Hypothalamus (tissue), 51 donors: ENCODE measurements at regions not wholly inside any gene's neighbourhood (a gene's known extent, or its start where the extent isn't known, plus 50 kb on each side); places are given as distances from the start of the nearest gene placed in this dataset.
A peak's percentile ranks its signal among the peaks of the same experiment; 100 is the strongest.
"Not testable (repeated sequence)": the region's sequence is repeated elsewhere in the genome, so short reads cannot be mapped to it uniquely, and the experiment has no call there.

Source experiments
- DNase-seq, 51 donors: peaks; one replicate each; lab custom pipeline; 2025; lab: John Stamatoyannopoulos, UW

DNA sequence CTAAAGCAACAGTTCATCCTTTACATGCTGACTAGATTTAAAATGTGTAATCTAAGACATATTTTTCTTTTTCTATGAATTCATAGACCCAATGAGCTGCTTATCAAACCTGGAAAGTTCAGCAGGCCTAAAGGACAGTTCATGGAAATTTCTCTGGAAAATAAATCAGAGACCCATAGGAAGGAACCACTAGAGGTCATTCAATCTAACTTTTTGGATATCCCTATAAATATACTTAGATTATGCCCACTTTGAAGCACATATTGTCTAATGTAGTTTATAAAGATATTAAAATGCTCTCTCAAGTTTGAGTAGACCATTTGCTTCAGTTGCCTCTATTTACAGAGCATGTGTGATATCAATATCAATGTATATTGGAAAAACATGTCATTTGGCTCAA, 473.0 kb downstream of the FAT4 start:
- no peak for DNase-seq

DNA sequence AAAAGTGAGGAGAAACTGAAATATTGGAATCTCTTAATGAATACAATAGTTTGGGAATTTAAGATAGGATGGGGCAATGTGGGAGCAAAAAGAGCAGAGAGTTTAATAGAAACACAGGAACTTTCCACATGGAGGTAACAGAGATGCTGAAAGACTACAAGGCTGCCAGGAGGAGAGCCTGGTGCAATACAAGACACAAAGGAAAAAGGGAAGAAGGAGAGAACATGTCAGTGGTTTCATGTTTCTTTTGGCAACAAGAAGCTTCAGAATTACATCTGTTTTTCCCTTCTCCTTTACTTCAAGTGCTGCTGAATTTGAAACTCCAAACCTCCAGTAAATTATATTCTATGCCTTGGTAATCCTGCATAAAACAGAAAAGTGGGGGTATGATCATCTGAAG, 474.3 kb downstream of the FAT4 start:
- DNase-seq = no peak

DNA sequence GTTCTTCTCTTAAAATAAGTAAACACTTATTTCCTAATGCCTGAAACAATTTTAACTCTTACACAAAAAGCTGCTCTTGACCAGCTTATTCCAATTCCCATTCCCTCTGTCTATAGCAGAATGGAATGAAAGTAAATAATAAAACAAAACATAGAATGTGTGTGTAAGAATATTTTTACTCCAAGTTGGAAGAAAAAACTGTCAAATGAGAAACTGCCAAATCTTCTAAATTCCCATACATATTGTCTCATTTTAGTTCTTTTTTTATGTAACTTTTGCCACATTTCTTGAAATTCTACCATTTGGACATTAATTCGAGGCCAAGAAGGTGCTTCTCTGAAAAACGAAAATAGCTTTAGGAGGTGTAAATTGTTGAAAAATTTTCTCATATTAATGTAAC, 477.1 kb downstream of the FAT4 start:
- no peak for DNase-seq

DNA sequence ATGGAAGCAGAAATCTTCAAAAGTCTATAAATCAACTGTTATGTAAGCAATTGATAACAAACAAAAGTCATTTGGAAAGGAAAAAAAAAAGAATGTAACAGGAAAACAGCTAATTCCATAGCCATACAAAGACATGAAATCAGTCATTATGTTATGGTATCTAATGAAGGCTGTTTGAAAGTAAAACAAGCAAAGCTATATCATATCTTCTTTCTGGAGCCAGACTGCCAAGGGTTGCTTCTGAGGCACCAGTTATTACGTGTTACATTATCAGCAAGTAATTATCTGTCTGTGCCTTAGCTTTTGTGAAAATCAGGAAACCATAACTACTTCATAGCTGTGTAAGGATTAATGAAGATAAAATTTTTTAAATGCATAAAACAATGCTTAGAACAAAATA, 480.2 kb downstream of the FAT4 start:
- no peak for DNase-seq

DNA sequence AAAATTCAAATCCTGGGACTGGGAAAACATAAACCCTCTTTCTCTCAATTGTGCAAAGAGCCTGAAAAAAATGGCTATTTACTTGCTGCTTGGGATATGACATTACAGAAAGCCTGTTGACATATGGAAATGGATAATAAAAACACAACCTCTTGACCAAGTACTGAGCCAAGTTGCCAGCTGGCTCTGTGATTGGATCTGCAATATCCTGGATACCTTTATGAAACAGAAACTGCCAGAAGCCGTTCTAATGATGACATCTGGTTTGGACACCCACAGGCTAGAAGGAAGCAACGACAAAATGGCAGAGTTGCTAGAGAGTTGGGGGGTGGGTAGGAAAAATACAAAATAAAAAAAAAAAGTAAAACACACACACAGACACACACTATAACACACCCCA, 481.4 kb downstream of the FAT4 start:
- DNase-seq = no peak

DNA sequence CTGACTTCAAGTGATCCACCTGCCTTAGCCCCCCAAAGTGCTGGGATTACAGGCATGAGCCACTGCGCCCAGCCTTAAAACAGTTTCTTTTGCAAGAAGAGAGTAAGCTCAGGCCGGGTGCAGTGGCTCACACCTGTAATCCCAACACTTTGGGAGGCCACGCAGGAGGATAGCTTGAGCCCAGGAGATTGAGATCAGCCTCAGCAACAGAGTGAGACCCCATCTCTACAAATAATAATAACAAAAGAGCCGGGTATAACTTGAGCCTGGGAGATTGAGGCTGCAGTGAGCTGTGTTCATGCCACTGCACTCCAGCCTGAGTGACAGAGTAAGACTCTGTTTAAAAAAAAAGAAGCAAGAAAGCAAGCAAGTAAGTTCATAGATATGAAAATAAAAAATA, 482.9 kb downstream of the FAT4 start:
- not testable (repeated sequence) for DNase-seq

DNA sequence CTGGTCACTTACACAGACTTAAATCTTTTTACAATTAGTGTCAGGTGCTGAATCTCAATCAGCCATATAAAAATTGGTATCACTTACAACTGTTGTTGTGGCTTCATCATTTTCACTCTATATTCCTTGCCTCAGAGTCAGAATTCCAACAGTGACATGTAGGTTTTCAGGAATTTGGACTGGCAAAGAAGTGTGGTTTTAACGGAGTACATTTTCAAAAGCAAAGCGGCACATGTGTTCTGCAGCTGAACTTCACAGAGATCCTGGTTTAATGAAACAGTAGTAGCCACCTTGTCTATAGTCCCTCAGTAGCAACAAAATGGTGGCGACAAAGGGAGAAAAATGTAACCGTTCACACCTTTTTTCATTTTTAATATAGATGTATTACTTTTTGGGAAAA, 486.6 kb downstream of the FAT4 start:
- DNase-seq = no peak

DNA sequence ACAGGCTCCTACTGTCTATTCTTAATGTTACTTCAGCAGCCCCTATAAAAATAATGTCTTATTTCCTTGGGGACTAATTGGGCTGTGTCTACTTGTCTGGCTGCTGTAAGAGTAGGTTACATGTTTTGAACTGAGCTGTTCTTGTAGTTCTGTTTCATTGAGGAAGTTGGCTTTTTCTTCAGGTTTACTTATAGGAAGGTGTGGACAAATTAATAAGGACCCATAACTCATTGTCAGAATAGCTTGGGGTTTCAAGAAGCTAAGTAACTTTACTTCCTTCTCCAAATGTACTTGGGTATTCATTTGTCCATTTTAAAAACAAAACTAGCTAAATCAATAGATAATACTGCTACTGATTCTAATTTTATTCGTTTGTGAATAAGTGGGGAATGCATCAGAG, 487.2 kb downstream of the FAT4 start:
- DNase-seq = no peak

DNA sequence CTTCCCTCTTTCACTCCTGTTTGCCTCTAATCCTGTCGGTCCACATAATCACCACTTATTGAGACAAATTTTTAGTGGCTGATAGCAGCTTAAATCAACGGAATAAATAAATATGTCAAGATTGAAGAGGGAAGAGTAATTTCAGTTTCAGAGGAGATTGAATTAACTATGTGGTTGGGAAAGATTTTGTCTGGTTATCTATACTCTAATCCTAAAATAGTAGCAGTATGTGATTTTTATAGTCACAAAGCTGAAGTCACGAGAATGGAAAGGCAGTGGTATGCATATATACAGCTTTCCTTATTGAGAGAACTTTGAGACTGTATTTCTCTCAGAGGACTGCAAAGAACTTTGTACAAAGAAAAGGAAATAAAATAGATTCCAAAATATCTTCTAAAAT, 493.3 kb downstream of the FAT4 start:
- no peak for DNase-seq

DNA sequence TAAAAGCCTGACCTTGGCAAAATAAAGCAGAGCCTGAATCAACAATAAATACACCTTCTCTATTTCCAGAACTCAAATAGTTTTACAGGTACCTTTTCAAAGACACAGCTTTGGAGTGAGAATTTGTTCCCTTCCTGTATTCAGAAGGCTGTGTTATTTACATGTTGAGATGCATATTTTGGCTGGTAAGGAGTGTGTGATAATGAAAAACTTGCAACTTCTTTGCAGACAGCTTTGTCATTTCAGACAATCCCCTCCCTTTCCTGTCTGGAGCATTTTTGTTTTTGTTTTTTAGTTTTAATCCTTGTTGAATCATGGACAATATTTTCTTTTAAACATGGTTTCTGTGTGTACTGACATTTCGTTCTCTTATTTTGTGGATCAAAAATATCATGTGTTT, 493.8 kb downstream of the FAT4 start:
- DNase-seq = no peak

DNA sequence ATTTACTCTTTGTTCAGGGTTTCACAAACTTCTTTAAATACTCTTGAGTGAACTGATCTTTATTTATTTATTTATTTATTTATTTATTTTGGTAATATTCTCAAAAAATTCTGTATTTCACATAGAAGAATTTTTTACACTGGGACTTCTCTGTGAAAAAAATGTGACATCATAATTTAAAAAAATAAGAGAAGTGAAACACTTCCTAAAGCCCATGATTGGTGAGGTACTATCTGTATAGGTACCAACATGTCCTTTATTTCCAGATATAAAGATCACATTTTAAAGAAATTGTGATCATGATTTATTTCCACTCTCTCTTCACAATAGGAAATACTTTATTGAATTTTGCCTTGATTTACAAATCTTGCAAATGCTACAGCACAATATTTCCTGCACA, 497.1 kb downstream of the FAT4 start:
- DNase-seq = no peak

DNA sequence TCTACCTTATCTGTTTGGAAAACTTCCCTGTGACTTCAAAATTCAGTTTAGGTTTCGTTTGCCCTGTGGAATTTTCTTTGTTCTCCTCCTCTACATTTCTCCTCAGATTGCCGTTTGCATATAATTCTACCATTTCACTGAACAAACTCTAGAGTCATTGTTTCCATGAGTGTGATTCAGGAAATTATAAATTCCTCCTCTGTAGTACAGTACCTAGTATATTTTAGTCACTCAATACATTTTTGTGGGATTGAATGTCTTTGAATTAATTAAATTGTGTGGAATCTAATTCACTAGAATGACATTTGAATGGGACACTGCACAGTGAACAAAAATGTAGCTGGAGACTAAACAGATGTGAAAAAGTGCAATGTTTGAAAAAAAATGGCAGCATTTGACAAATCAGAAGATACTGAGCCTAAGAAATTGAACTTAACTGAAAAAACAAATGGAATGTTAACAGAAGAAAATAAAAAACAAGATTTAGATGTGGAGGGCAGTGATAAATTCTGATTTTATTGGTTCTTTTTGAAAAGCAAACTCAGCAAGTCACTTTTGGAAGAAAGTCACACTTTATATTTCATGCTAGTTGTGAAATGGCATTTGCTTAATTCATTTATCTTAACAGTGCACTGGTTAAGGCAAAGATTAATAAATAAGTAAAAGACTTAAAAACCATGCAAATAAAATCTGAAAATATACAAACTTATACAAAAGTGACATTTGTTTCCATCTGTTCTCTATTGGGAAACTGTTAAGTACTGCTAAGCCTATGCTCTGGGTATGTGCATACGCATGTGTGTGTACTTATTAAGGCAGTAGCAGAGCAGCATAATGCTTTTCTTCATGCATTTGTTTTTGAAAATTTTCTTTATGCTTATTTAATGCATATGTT, 512.3 kb downstream of the FAT4 start:
- DNase-seq = no peak

DNA sequence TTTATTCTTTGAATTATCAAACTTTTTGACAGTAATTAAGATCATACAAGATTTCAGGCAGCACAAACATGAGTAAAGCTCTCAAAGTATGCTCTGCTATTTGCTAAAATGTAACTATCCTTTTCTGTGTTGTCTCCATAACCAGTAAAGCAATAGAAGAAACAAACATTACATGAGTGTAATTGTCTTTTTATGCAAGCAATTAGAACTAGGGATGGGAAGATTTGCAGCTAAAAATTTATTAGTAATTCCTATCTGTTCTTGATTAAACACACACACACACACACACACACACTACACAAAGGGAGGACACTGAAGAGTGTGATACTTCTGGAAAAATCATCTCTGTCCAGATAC, 512.9 kb downstream of the FAT4 start:
- no peak for DNase-seq

DNA sequence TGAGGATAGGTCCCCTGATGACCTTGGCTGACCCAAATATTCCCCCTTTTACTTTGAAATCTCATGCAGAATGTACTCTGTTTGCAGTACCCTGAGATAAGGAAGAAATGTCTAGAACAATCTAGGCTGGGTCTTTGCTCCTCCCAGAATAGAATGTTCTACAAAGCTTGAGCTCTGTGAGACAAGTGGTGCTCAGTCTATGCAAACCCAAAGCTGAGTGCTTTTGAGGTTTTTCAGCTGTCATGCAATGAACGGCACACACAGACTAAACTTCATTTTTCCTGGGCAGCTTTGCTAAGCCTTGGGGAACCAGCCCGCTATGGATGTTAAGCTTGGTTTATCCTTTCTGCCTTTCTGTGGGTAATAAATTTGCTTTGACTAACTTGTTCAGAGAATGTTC, 513.6 kb downstream of the FAT4 start:
- DNase-seq = no peak

DNA sequence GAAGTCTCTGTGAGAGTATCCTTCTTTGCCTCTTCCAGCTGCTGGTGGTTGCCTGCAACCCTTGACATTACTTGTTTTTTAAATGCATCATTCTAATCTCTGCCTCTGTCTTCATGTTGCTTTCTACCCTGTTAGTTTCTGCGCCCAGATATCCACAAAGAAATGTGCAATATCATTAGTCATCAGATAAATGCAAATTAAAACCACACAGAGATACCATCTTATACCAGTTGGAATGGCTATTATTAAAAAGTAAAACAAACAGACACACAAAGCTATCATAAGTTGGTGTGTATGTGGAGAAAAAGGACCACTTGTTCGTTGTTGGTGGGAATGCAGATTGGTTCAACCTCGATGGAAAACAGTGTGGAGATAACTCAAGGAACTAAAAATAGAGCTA, 517.4 kb downstream of the FAT4 start:
- no peak for DNase-seq

DNA sequence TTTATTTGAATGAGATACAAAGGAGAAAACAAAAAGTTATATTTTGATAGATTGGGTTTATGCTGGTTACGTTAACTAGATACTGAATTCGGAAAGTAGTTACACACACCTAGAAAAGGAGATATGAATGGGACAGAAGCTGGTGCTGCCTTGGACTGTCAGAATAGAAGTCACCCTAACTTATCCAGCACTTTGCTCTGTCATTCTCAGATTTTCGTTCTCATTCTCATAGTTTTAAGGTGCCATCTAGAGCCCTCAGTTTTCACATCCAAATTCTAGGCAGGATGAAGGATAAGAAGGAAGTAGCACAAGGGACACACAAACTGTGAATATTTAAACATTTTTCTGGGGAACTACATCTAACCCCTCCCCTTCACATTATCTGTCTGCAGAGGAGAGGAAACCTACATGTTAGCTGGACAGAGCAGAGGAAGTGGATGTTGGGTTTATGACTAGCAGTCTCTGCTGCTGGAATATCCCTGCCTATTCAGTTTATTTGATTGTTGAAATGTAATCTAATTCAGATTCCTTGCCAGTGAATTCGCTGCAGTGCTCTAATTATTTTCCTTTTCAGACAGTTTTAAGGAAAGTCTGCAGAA, 521.9 kb downstream of the FAT4 start:
- no peak for DNase-seq

DNA sequence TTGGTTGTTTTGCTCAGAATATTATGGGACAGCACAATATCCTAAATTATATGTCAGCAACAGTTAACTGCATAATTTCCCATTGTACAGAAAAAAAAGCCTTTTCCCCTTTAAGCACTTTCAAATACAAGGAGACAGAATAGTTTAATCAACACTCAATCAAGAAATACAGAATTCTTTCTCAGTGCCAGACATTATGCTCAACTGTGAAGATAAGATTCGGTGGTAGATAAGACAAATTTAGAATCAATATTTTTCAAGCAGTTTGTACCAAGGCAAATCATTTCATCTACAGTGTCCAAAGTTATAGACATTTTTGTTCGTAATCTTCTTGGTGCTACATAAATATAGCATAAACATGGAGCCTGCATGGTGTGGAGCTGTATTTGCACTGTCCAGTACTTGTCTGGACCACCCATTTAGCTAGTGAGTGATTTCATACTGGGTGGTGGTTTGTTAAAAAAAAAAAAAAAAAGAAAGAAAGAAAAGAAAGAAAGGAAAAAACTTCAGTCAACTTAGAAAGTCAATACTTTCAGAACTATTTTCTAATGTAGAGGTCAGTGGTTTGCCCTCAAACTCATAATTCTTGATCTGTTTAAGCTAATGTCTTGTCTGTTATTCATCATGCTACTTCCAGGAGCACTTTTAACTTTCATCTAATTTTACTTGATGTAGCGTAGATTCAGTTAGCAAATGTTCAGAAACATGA, 522.9 kb downstream of the FAT4 start:
- DNase-seq = no peak

DNA sequence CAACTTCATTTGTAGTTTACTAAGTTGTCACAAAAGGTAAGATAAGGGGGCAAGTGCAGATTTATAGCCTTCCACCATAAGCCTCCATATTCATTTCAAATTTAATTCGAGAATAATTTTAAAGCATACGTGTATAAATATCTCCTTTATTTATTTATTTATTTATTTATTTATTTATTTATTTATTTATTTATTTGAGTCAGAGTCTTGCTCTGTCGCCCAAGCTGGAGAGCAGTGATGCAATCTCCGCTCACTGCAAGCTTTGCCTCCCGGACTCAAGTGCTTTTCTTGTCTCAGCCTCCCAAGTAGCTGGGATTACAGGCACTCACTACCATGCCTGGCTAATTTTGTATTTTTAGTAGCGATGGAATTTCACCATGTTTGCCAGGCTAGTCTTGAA, 523.4 kb downstream of the FAT4 start:
- peak in 1 of 51 donors; percentile 0 for DNase-seq

DNA sequence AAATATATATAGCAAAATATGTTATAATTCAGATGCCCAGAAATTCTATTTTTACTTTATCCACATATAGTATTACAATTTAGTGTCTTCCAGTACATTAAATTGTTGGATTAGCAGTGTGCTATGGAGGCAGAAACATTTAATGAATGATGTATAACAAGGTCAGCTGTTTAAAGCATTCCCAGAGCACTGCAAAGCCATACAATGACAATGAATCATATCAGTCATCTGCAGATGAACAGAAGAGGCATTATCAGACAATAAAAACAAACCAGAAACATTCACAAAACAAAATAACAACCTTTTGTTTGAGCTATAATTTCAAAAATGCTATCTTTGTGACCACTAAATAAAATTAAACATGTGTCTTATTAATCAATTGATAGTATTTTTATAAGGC, 524.2 kb downstream of the FAT4 start:
- DNase-seq = no peak

DNA sequence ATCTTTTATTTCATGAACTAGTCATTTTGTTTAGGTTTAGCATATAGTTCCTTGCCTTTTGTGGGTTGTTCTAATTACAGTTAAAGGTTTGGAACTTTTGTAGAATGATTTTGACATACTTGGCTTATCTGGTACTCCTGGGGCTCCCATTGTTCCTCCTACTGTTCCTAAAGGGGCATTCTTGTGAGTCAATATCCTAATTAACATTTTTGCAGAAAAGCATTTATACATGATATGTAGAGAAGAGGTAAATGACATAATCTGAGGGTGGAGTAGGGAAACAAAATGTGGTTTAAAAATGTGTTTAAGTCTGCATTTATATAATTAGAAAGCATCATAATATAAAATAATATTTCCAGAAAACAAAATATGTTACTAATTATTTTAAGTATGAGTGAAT, 529.2 kb downstream of the FAT4 start:
- DNase-seq = no peak

DNA sequence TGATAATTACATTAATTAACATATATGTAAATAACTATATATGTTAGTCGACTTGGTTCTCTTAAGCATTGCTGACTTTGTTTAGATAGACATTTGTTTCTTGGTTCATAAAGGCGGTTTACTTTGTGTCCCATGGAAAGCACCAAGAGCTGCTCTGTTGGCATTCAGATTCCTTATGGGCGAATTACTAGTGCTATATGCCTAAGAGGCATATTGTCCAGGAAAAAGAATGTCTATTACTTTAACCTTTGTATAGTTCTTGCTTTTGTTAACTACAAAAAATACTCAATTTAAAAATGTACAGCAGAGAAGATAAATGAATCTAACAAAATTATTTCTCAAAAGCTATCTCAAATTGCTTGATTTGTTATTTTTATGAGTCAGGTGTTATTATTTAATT, 532.8 kb downstream of the FAT4 start:
- no peak for DNase-seq

DNA sequence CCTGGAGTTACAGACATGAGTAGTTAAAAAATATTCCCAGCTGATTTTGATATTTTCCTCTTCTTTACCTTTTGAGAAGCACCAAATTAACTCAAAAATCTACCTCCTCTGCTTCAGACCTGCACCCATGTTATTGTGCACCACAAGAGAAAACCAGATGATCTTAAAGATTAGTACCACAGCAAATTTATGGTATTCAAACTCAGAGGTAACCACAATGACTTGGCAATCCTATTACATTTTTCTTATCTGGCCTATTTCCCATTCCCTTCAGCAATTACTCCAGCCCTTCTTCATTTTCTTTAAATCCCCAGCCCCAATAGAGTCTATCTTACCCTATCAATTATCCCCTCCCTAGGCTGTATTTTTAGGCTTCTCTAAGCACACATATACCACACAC, 535.1 kb downstream of the FAT4 start:
- DNase-seq = no peak
